ENCODE measurements at regions not wholly inside any gene's neighbourhood (a gene's known extent, or its start where the extent isn't known, plus 50 kb on each side); places are given as distances from the start of the nearest gene placed in this dataset.

GRCh38 chr14:71463807-71464206 lies 468.4 kb upstream of the RGS6 start:
- no peak for TF ChIP-seq CTCF (conservative IDR thresholded peaks at IDR 0.05; ENCODE audit: control insufficient read depth, insufficient read depth, low read depth, low read length)
- H3K4me3 ChIP-seq (ENCODE audit: control insufficient read depth, low read depth, low read length): no peak overlapping the region
- no peak for DNase-seq (ENCODE audit: low read depth)

GRCh38 chr14:71464840-71465239 lies 467.4 kb upstream of the RGS6 start:
- TF ChIP-seq CTCF (conservative IDR thresholded peaks at IDR 0.05; ENCODE audit: control insufficient read depth, insufficient read depth, low read depth, low read length): no peak
- H3K4me3 ChIP-seq (ENCODE audit: control insufficient read depth, low read depth, low read length): no peak overlapping the region
- DNase-seq (ENCODE audit: low read depth): no peak

GRCh38 chr14:71465316-71465715 lies 466.9 kb upstream of the RGS6 start:
- TF ChIP-seq CTCF (conservative IDR thresholded peaks at IDR 0.05; ENCODE audit: control insufficient read depth, insufficient read depth, low read depth, low read length): no peak
- DNase-seq (ENCODE audit: low read depth): peak; percentile 48

GRCh38 chr14:71466251-71466650 lies 466.0 kb upstream of the RGS6 start:
- no peak for DNase-seq (ENCODE audit: low read depth)
- no peak for TF ChIP-seq CTCF (conservative IDR thresholded peaks at IDR 0.05; ENCODE audit: control insufficient read depth, insufficient read depth, low read depth, low read length)
- no peak overlapping the region for H3K4me3 ChIP-seq (ENCODE audit: control insufficient read depth, low read depth, low read length)

More at GRCh38 chr14:71465316-71465715, 466.9 kb upstream of the RGS6 start:
- H3K4me3 ChIP-seq (ENCODE audit: control insufficient read depth, low read depth, low read length): no peak overlapping the region

GRCh38 chr14:71466946-71467345 lies 465.3 kb upstream of the RGS6 start:
- no peak for DNase-seq (ENCODE audit: low read depth)
- no peak overlapping the region for H3K4me3 ChIP-seq (ENCODE audit: control insufficient read depth, low read depth, low read length)
- no peak for TF ChIP-seq CTCF (conservative IDR thresholded peaks at IDR 0.05; ENCODE audit: control insufficient read depth, insufficient read depth, low read depth, low read length)

- TF ChIP-seq CTCF (conservative IDR thresholded peaks at IDR 0.05; ENCODE audit: control insufficient read depth, insufficient read depth, low read depth, low read length): no peak
- no peak overlapping the region for H3K4me3 ChIP-seq (ENCODE audit: control insufficient read depth, low read depth, low read length)
- peak; percentile 49 for DNase-seq (ENCODE audit: low read depth)
Observed at GRCh38 chr14:71467361-71467811, 464.8 kb upstream of the RGS6 start.

- no peak for TF ChIP-seq CTCF (conservative IDR thresholded peaks at IDR 0.05; ENCODE audit: control insufficient read depth, insufficient read depth, low read depth, low read length)
- no peak overlapping the region for H3K4me3 ChIP-seq (ENCODE audit: control insufficient read depth, low read depth, low read length)
- no peak for DNase-seq (ENCODE audit: low read depth)
Observed at GRCh38 chr14:71468701-71469100, 463.5 kb upstream of the RGS6 start.

All from fibroblast of mammary gland (primary cell).